SU-DHL-6 (cell line): ENCODE measurements at regions not wholly inside any gene's neighbourhood (a gene's known extent, or its start where the extent isn't known, plus 50 kb on each side); places are given as distances from the start of the nearest gene placed in this dataset.

Experiments
- H2AFZ ChIP-seq: fragments of 200-600 bp; sonication (generic); 2 replicates; pipeline ENCODE4 v1.6.1; 2014; ENCODE audit warnings: low read depth, mild to moderate bottlenecking, moderate library complexity, mixed read lengths, antibody characterized with exemption, low read length; ENCODE audit not compliant: severe bottlenecking
- H3F3A ChIP-seq: fragments of 200-600 bp; shearing (Covaris generic); 2 replicates; pipeline ENCODE4 v1.6.0; 2016; ENCODE audit warnings: antibody characterized with exemption, mild to moderate bottlenecking; ENCODE audit not compliant: insufficient read depth
- H3K27ac ChIP-seq: fragments of 200-600 bp; sonication (generic); 2 replicates; pipeline ENCODE4 v1.5.1; 2016; ENCODE audit warnings: low read depth, mild to moderate bottlenecking, low read length, moderate library complexity, mixed read lengths
- H3K27me3 ChIP-seq: fragments of 200-600 bp; sonication (generic), shearing (Covaris generic); 2 replicates; pipeline ENCODE4 v1.6.0; 2014; ENCODE audit warnings: mild to moderate bottlenecking, low read length
- H3K36me3 ChIP-seq: fragments of 200-600 bp; sonication (generic); 2 replicates; pipeline ENCODE4 v1.6.1; 2014; ENCODE audit warnings: mild to moderate bottlenecking, low read length, mixed read lengths
- H3K4me2 ChIP-seq: fragments of 300-600, 200-600 bp; shearing (Covaris generic), sonication (generic); 2 replicates; pipeline ENCODE4 v1.6.0; 2014; ENCODE audit warnings: low read length, low read depth, mild to moderate bottlenecking; ENCODE audit not compliant: poor library complexity, severe bottlenecking
- H3K4me3 ChIP-seq: fragments of 200-600 bp; sonication (generic); 2 replicates; pipeline ENCODE4 v1.5.1; 2014; ENCODE audit warnings: antibody characterized with exemption, low read length, mild to moderate bottlenecking, mixed read lengths; ENCODE audit not compliant: insufficient read depth, poor library complexity, severe bottlenecking
- H3K79me2 ChIP-seq: fragments of 200-600 bp; sonication (generic); 2 replicates; pipeline ENCODE4 v1.6.1; 2014; ENCODE audit warnings: mild to moderate bottlenecking, low read length, moderate library complexity; ENCODE audit not compliant: insufficient read depth
- H3K9ac ChIP-seq: fragments of 200-600 bp; sonication (generic); 2 replicates; pipeline ENCODE4 v1.7.0; 2014; ENCODE audit warnings: mild to moderate bottlenecking, low read length
- H3K9me2 ChIP-seq: fragments of 200-600 bp; sonication (generic); replicated peaks from 2 replicates; pipeline ENCODE4 v1.6.1; 2014; ENCODE audit warnings: low read length; ENCODE audit not compliant: insufficient read depth
- H3K9me3 ChIP-seq: fragments of 200-600 bp; sonication (generic); 2 replicates; pipeline ENCODE4 v1.6.1; 2014; ENCODE audit warnings: low read length, mixed read lengths; ENCODE audit not compliant: insufficient read depth
- H4K20me1 ChIP-seq: fragments of 200-600 bp; sonication (generic); 2 replicates; pipeline ENCODE4 v1.6.1; 2014; ENCODE audit warnings: low read depth, mild to moderate bottlenecking, antibody characterized with exemption, low read length, moderate library complexity, mixed read lengths
- EZH2phosphoT487 ChIP-seq: fragments of 200-600 bp; sonication (generic), shearing (Covaris generic); conservative IDR thresholded peaks from 2 replicates; pipeline ENCODE4 v1.6.1; 2018; ENCODE audit warnings: mild to moderate bottlenecking, antibody characterized with exemption, low read length, moderate library complexity, mixed read lengths
- TF ChIP-seq, protein P1 (sequence below): fragments of 200-600 bp; sonication (generic); IDR thresholded peaks from one replicate; pipeline ENCODE4 v1.5.1; 2017; ENCODE audit warnings: antibody characterized with exemption, mild to moderate bottlenecking, low read length, moderate library complexity; ENCODE audit not compliant: insufficient read depth, poor library complexity, severe bottlenecking

DNA sequence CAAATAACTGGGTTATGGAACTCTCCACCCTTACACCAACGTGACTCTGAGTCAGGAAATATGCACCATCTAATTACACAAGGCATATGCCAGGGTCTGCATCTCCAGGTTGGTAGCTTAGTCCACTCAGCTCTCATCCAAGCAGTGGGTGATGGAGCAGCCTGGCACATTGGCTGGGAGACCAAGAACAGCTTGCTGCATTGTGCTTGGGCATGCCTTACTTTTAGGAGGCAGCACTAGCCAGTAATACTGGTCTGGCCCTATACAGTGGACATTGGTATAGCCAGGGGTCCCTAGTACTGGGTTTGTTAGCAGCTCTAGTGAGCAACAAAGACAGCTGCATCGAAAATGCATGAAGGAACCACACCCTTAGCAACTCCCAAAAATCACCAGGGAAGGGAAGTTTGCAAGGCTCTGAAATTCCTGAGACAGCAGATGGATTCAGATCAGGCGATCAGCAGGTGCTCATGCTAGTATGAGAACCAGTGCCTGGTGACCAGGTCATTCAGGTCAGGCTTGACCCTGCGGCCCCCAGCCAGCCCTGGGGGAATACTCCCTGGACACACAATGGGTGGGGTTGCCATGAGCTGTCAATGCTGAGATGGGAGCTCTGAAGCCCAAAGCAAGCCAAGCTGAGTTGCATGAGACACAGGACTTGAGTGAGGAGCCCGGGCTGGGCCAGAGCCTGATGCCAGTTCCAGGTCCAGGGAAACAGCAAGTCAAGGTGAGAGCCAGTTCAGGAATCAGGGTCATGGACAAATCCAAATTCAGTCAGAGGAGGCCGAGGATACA lies 217.9 kb upstream of the ZMIZ1 start:
- H3K79me2 ChIP-seq = no peaks in the 10 kb centered on the region
- no peaks in the 10 kb centered on the region for H3K36me3 ChIP-seq
- H3K9me3 ChIP-seq = no peaks in the 10 kb centered on the region
- no peak overlapping the region for H3K4me3 ChIP-seq
- no peaks in the 10 kb centered on the region for H3K27me3 ChIP-seq
- no peaks in the 10 kb centered on the region for H4K20me1 ChIP-seq
- no peak overlapping the region for H2AFZ ChIP-seq
- no peak overlapping the region for H3K9ac ChIP-seq
- no peaks in the 10 kb centered on the region for H3K9me2 ChIP-seq
- H3K4me2 ChIP-seq = no peak overlapping the region
- no peak overlapping the region for H3K27ac ChIP-seq
- no peaks in the 10 kb centered on the region for H3F3A ChIP-seq
- TF ChIP-seq, protein P1, sequence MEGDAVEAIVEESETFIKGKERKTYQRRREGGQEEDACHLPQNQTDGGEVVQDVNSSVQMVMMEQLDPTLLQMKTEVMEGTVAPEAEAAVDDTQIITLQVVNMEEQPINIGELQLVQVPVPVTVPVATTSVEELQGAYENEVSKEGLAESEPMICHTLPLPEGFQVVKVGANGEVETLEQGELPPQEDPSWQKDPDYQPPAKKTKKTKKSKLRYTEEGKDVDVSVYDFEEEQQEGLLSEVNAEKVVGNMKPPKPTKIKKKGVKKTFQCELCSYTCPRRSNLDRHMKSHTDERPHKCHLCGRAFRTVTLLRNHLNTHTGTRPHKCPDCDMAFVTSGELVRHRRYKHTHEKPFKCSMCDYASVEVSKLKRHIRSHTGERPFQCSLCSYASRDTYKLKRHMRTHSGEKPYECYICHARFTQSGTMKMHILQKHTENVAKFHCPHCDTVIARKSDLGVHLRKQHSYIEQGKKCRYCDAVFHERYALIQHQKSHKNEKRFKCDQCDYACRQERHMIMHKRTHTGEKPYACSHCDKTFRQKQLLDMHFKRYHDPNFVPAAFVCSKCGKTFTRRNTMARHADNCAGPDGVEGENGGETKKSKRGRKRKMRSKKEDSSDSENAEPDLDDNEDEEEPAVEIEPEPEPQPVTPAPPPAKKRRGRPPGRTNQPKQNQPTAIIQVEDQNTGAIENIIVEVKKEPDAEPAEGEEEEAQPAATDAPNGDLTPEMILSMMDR = no peak
- TF ChIP-seq EZH2phosphoT487 = no peak

DNA sequence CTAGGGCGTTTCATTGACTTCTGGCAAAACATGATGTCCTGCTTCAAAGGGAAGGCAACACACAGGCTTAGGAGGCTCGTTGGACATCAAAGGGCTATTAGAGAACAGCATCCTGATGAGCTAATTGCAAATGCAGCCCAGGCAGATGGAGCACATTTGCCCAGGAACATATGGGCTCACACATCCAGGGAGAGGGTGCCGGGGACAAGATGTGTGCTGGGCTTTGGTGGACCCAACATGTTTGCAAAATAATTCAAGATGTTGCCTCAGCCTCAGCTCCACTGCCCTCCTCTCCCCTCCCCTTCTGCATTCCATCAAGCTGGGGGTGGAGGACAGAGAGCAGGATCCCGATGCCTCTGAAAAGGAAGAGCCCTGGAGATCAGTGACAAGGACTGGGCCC lies 217.1 kb upstream of the ZMIZ1 start:
- H3K9ac ChIP-seq = no peak overlapping the region
- no peaks in the 10 kb centered on the region for H3K9me2 ChIP-seq
- no peak overlapping the region for H3K27ac ChIP-seq
- no peaks in the 10 kb centered on the region for H3F3A ChIP-seq
- H3K4me3 ChIP-seq = no peak overlapping the region
- no peaks in the 10 kb centered on the region for H3K79me2 ChIP-seq
- no peak overlapping the region for H3K4me2 ChIP-seq
- H3K9me3 ChIP-seq = no peaks in the 10 kb centered on the region
- no peak overlapping the region for H2AFZ ChIP-seq
- H3K36me3 ChIP-seq = no peaks in the 10 kb centered on the region
- TF ChIP-seq, protein P1 = no peak
- no peaks in the 10 kb centered on the region for H3K27me3 ChIP-seq
- H4K20me1 ChIP-seq = no peaks in the 10 kb centered on the region

DNA sequence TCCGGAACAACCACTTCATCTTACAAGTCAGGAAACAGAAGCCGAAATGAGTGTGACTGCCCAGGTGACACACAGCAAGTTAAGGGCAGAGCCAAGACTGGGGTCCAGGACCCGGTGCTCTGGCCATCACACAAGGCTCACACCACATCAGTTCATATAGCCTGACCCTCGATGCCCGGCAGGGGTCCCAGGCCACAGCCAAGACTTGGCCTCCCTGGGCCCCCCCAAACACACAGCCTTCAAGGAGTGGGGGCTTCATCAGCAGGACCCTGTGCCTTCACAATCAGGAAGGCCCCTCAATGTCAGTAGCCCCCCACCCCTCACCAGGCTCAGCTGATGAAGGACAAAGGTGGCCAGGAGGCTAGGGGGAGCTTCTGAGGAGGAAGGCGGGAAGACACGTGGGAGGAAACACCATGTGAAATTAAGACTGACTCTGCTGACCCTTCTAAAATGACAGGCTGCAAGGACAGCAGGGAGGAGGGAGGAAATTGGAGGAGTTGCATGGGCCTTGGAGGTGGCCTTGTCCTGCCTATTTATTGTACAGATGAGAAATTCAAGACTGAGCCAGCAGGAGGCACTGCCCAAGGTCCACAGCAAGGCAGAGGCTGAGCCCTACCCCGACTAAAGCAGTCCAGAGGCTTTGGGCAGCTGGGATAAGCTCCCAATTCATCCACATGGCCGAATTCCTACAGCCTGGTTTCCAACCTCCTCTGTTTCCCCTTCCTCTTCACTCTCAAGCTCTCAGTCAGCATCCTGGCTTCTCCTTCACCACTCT lies 216.1 kb upstream of the ZMIZ1 start:
- no peaks in the 10 kb centered on the region for H4K20me1 ChIP-seq
- no peak overlapping the region for H2AFZ ChIP-seq
- no peaks in the 10 kb centered on the region for H3K79me2 ChIP-seq
- no peaks in the 10 kb centered on the region for H3F3A ChIP-seq
- H3K27me3 ChIP-seq = no peaks in the 10 kb centered on the region
- no peak overlapping the region for H3K27ac ChIP-seq
- H3K9me3 ChIP-seq = no peaks in the 10 kb centered on the region
- no peak overlapping the region for H3K4me2 ChIP-seq
- H3K9ac ChIP-seq = no peak overlapping the region
- no peak overlapping the region for H3K4me3 ChIP-seq
- H3K36me3 ChIP-seq = no peaks in the 10 kb centered on the region
- TF ChIP-seq, protein P1 = no peak
- no peak for TF ChIP-seq EZH2phosphoT487
- H3K9me2 ChIP-seq = no peaks in the 10 kb centered on the region
